ENCODE measurements at regions not wholly inside any gene's neighbourhood (a gene's known extent, or its start where the extent isn't known, plus 50 kb on each side); places are given as distances from the start of the nearest gene placed in this dataset.

- no peak for TF ChIP-seq CTCF (IDR thresholded peaks at IDR 0.05; ENCODE audit: low read depth, low read length, missing control alignments)
- in situ Hi-C loops (cut with HindIII; ENCODE audit: low sequenced_read_pairs): no loop called here
- H3K4me3 ChIP-seq (ENCODE audit: low read depth, low read length): no peak overlapping the region
- DNase-seq (ENCODE audit: low read depth): no peak
Measured at GRCh38 chr1:209309198-209309597, 274.3 kb upstream of the CAMK1G start.

GRCh38 chr1:209311770-209312169, 271.7 kb upstream of the CAMK1G start:
- no peak for DNase-seq (ENCODE audit: low read depth)
- TF ChIP-seq CTCF (IDR thresholded peaks at IDR 0.05; ENCODE audit: low read depth, low read length, missing control alignments): no peak
- H3K4me3 ChIP-seq (ENCODE audit: low read depth, low read length): no peak overlapping the region
- in situ Hi-C loops (cut with HindIII; ENCODE audit: low sequenced_read_pairs): no loop called here

- DNase-seq (ENCODE audit: low read depth): no peak
- in situ Hi-C loops (cut with HindIII; ENCODE audit: low sequenced_read_pairs): no loop called here
Measured at GRCh38 chr1:209316929-209317328, 266.6 kb upstream of the CAMK1G start.

GRCh38 chr1:209318181-209319056, 265.1 kb upstream of the CAMK1G start:
- in situ Hi-C loops (cut with HindIII; ENCODE audit: low sequenced_read_pairs): no loop called here
- no peak for TF ChIP-seq CTCF (IDR thresholded peaks at IDR 0.05; ENCODE audit: low read depth, low read length, missing control alignments)
- no peak for DNase-seq (ENCODE audit: low read depth)
- no peak overlapping the region for H3K4me3 ChIP-seq (ENCODE audit: low read depth, low read length)

More at GRCh38 chr1:209316929-209317328, 266.6 kb upstream of the CAMK1G start:
- no peak overlapping the region for H3K4me3 ChIP-seq (ENCODE audit: low read depth, low read length)
- TF ChIP-seq CTCF (IDR thresholded peaks at IDR 0.05; ENCODE audit: low read depth, low read length, missing control alignments): no peak

- no peak for TF ChIP-seq CTCF (IDR thresholded peaks at IDR 0.05; ENCODE audit: low read depth, low read length, missing control alignments)
- in situ Hi-C loops (cut with HindIII; ENCODE audit: low sequenced_read_pairs): no loop called here
- H3K4me3 ChIP-seq (ENCODE audit: low read depth, low read length): no peak overlapping the region
- DNase-seq (ENCODE audit: low read depth): no peak
Measured at GRCh38 chr1:209319057-209319432, 264.5 kb upstream of the CAMK1G start.

- H3K4me3 ChIP-seq (ENCODE audit: low read depth, low read length): no peak overlapping the region
- in situ Hi-C loops (cut with HindIII; ENCODE audit: low sequenced_read_pairs): no loop called here
- DNase-seq (ENCODE audit: low read depth): no peak
- TF ChIP-seq CTCF (IDR thresholded peaks at IDR 0.05; ENCODE audit: low read depth, low read length, missing control alignments): no peak
Measured at GRCh38 chr1:209319549-209319948, 264.0 kb upstream of the CAMK1G start.

Data from astrocyte of the cerebellum (primary cell).